ENCODE measurements at regions not wholly inside any gene's neighbourhood (a gene's known extent, or its start where the extent isn't known, plus 50 kb on each side); places are given as distances from the start of the nearest gene placed in this dataset.
"Not testable (repeated sequence)": the region's sequence is repeated elsewhere in the genome, so short reads cannot be mapped to it uniquely, and the experiment has no call there.

- DNase-seq (ENCODE audit: low read depth in 2 of 3, low spot score in 1 of 3), result not testable (repeated sequence)
These were observed 283.0 kb downstream of the FOXL1 start for GRCh38 chr16:86861270-86861858.

GRCh38 chr16:86862595-86863280 is 284.4 kb downstream of the FOXL1 start:
- DNase-seq (ENCODE audit: low read depth in 2 of 3, low spot score in 1 of 3), result no peak

GRCh38 chr16:86863609-86864008 is 285.3 kb downstream of the FOXL1 start:
- no peak for DNase-seq (ENCODE audit: low read depth in 2 of 3, low spot score in 1 of 3)

GRCh38 chr16:86864586-86864985 is 286.2 kb downstream of the FOXL1 start:
- no peak for DNase-seq (ENCODE audit: low read depth in 2 of 3, low spot score in 1 of 3)

- DNase-seq (ENCODE audit: low read depth in 2 of 3, low spot score in 1 of 3), result no peak
These were observed 287.7 kb downstream of the FOXL1 start for GRCh38 chr16:86865851-86866662.

- DNase-seq (ENCODE audit: low read depth in 2 of 3, low spot score in 1 of 3), result no peak
These were observed 288.8 kb downstream of the FOXL1 start for GRCh38 chr16:86866986-86867722.

GRCh38 chr16:86868070-86868469 is 289.7 kb downstream of the FOXL1 start:
- no peak for DNase-seq (ENCODE audit: low read depth in 2 of 3, low spot score in 1 of 3)

GRCh38 chr16:86868786-86869185 is 290.4 kb downstream of the FOXL1 start:
- DNase-seq (ENCODE audit: low read depth in 2 of 3, low spot score in 1 of 3), result no peak

GRCh38 chr16:86869288-86870022 is 291.1 kb downstream of the FOXL1 start:
- no peak for DNase-seq (ENCODE audit: low read depth in 2 of 3, low spot score in 1 of 3)

- no peak for DNase-seq (ENCODE audit: low read depth in 2 of 3, low spot score in 1 of 3)
These were observed 292.0 kb downstream of the FOXL1 start for GRCh38 chr16:86870380-86870779.

- DNase-seq (ENCODE audit: low read depth in 2 of 3, low spot score in 1 of 3), result no peak
These were observed 293.8 kb downstream of the FOXL1 start for GRCh38 chr16:86872131-86872530.

GRCh38 chr16:86872833-86873232 is 294.5 kb downstream of the FOXL1 start:
- DNase-seq (ENCODE audit: low read depth in 2 of 3, low spot score in 1 of 3), result no peak

GRCh38 chr16:86874141-86874540 is 295.8 kb downstream of the FOXL1 start:
- DNase-seq (ENCODE audit: low read depth in 2 of 3, low spot score in 1 of 3), result peak; percentile 5 to 27 (median 21)

GRCh38 chr16:86876499-86876898 is 298.1 kb downstream of the FOXL1 start:
- no peak for DNase-seq (ENCODE audit: low read depth in 2 of 3, low spot score in 1 of 3)

- DNase-seq (ENCODE audit: low read depth in 2 of 3, low spot score in 1 of 3), result no peak
These were observed 298.8 kb downstream of the FOXL1 start for GRCh38 chr16:86877108-86877507.

- no peak for DNase-seq (ENCODE audit: low read depth in 2 of 3, low spot score in 1 of 3)
These were observed 299.5 kb downstream of the FOXL1 start for GRCh38 chr16:86877835-86878234.

- no peak for DNase-seq (ENCODE audit: low read depth in 2 of 3, low spot score in 1 of 3)
These were observed 300.1 kb downstream of the FOXL1 start for GRCh38 chr16:86878236-86879080.

- no peak for DNase-seq (ENCODE audit: low read depth in 2 of 3, low spot score in 1 of 3)
These were observed 300.9 kb downstream of the FOXL1 start for GRCh38 chr16:86879268-86879667.

- no peak for DNase-seq (ENCODE audit: low read depth in 2 of 3, low spot score in 1 of 3)
These were observed 302.2 kb downstream of the FOXL1 start for GRCh38 chr16:86880316-86881117.
